Testis (tissue), 2 donors: ENCODE measurements at regions not wholly inside any gene's neighbourhood (a gene's known extent, or its start where the extent isn't known, plus 50 kb on each side); places are given as distances from the start of the nearest gene placed in this dataset.

Source experiments
- DNase-seq: peaks from one replicate; pipeline ENCODE4 v3.0.0-alpha.2; 2019
- H3K27ac ChIP-seq, 2 donors: fragments of 200-600 bp; sonication (generic); one replicate each; pipeline ENCODE4 v1.5.1; 2019
- H3K27me3 ChIP-seq: fragments of 200-600 bp; sonication (generic); one replicate; pipeline ENCODE4 v1.5.1; 2019
- H3K36me3 ChIP-seq: fragments of 200-600 bp; sonication (generic); one replicate; pipeline ENCODE4 v1.5.1; 2017; ENCODE audit warnings: low read depth; ENCODE audit errors: missing control alignments
- H3K4me1 ChIP-seq: fragments of 200-600 bp; sonication (generic); one replicate; pipeline ENCODE4 v1.5.1; 2019
- H3K4me3 ChIP-seq, 2 donors: fragments of 200-600 bp; sonication (generic); one replicate each; pipeline ENCODE4 v1.5.1; 2017 to 2019
- H3K9me3 ChIP-seq: fragments of 200-600 bp; sonication (generic); one replicate; pipeline ENCODE4 v1.5.1; 2017
- CTCF ChIP-seq, 3 experiments: fragments of 450-650 bp in 2 of 3; fragments of 200-600 bp in 1 of 3; sonication (generic) in 1 of 3; IDR thresholded peaks; one replicate each; pipeline ENCODE4 v1.5.1; 2016 to 2019; ENCODE audit warnings: antibody characterized with exemption in 3 of 3, mild to moderate bottlenecking in 2 of 3, moderate library complexity in 1 of 3
- POLR2A ChIP-seq: fragments of 450-650 bp; IDR thresholded peaks from one replicate; pipeline ENCODE4 v1.6.1; 2017; ENCODE audit warnings: antibody characterized with exemption, mild to moderate bottlenecking, moderate library complexity
- WGBS, 2 donors: methylation state at CpG; one replicate each; pipeline ENCODE4 v1.1.5; 2018; 5-methylcytosine and 5-hydroxymethylcytosine counted together
- intact Hi-C: fragments of 100-400 bp; cut with DNase I; formaldehyde crosslinking; loops from one replicate; pipeline ENCODE4 v1.15.1; 2023; ENCODE audit warnings: low total_unique reads

GRCh38 chr6:154919806-154920205 is 75.3 kb upstream of the TIAM2 start:
- Histone ChIP-seq H3K36me3 (no peaks in the 10 kb centered on the region), H3K4me3 (no peak overlapping the region), H3K27me3 (no peaks in the 10 kb centered on the region), H3K9me3 (no peaks in the 10 kb centered on the region), H3K4me1 (no peaks in the 10 kb centered on the region), H3K27ac (no peak overlapping the region)
- DNase-seq = no peak
- intact Hi-C loops = loop anchor here (10.0 kb wide), 1 partner anchor 235 kb away; no protein-coding TSS in a partner anchor
- TF ChIP-seq POLR2A (no peak), CTCF (IDR thresholded peaks at IDR 0.05) (no peak)
- WGBS, 2 donors = 83 to 98% methylated on average over 5 of the region's 5 CpGs

- Histone ChIP-seq H3K36me3 (no peaks in the 10 kb centered on the region), H3K9me3 (no peaks in the 10 kb centered on the region), H3K4me1 (no peaks in the 10 kb centered on the region), H3K27ac (no peak overlapping the region), H3K4me3 (no peak overlapping the region), H3K27me3 (no peaks in the 10 kb centered on the region)
- intact Hi-C loops = loop anchor here (10.0 kb wide), 1 partner anchor 236 kb away; no protein-coding TSS in a partner anchor
- DNase-seq = no peak
- 86% methylated on average over 8 of the region's 8 CpGs for WGBS, 2 donors
- no peak for TF ChIP-seq POLR2A
- TF ChIP-seq CTCF (IDR thresholded peaks at IDR 0.05) = no peak
These were observed 74.5 kb upstream of the TIAM2 start for GRCh38 chr6:154920495-154921200.

GRCh38 chr6:154921482-154921881 is 73.6 kb upstream of the TIAM2 start:
- Histone ChIP-seq H3K36me3 (no peaks in the 10 kb centered on the region), H3K4me1 (no peaks in the 10 kb centered on the region), H3K4me3 (no peak overlapping the region), H3K27me3 (no peaks in the 10 kb centered on the region), H3K27ac (no peak overlapping the region), H3K9me3 (no peaks in the 10 kb centered on the region)
- DNase-seq = no peak
- intact Hi-C loops = loop anchor here (10.0 kb wide), 1 partner anchor 237 kb away; no protein-coding TSS in a partner anchor
- WGBS, 2 donors = 71 to 77% methylated on average over 4 of the region's 4 CpGs
- TF ChIP-seq CTCF (IDR thresholded peaks at IDR 0.05) (no peak), POLR2A (no peak)

GRCh38 chr6:154923199-154923869 is 71.8 kb upstream of the TIAM2 start:
- Histone ChIP-seq H3K4me1 (no peaks in the 10 kb centered on the region), H3K4me3 (no peak overlapping the region), H3K36me3 (no peaks in the 10 kb centered on the region), H3K9me3 (no peaks in the 10 kb centered on the region), H3K27me3 (no peaks in the 10 kb centered on the region), H3K27ac (no peak overlapping the region)
- TF ChIP-seq POLR2A = no peak
- 59 to 74% methylated on average over 5 of the region's 5 CpGs for WGBS, 2 donors
- no peak for DNase-seq
- intact Hi-C loops = loop anchor here (10.0 kb wide), 1 partner anchor 239 kb away; no protein-coding TSS in a partner anchor

- no peaks in the 10 kb centered on the region for H3K36me3 ChIP-seq
- no peaks in the 10 kb centered on the region for H3K4me1 ChIP-seq
- intact Hi-C loops = loop anchor here (5.0 to 10.0 kb wide), 2 partner anchors 240 to 252 kb away; no protein-coding TSS in a partner anchor
- no peaks in the 10 kb centered on the region for H3K9me3 ChIP-seq
- TF ChIP-seq POLR2A (no peak), CTCF (IDR thresholded peaks at IDR 0.05) (no peak)
- no peak overlapping the region for H3K27ac ChIP-seq
- H3K27me3 ChIP-seq = no peaks in the 10 kb centered on the region
- no peak overlapping the region for H3K4me3 ChIP-seq
- DNase-seq = no peak
- WGBS, 2 donors = 83 to 95% methylated on average over 7 to 8 of the region's 8 CpGs
These were observed 70.0 kb upstream of the TIAM2 start for GRCh38 chr6:154925130-154925529.
